G401 (cell line): ENCODE measurements at regions not wholly inside any gene's neighbourhood (a gene's known extent, or its start where the extent isn't known, plus 50 kb on each side); places are given as distances from the start of the nearest gene placed in this dataset.
"Not testable (repeated sequence)": the region's sequence is repeated elsewhere in the genome, so short reads cannot be mapped to it uniquely, and the experiment has no call there.

Experiments used
- DNase-seq: peaks from one replicate; pipeline ENCODE4 v3.0.0-alpha.2; 2015; ENCODE audit warnings: low spot score
- in situ Hi-C: cut with HindIII; loops from 2 replicates; pipeline ENCODE4 v1.10.0; 2016; ENCODE audit warnings: low sequenced_read_pairs, mixed read lengths

DNA sequence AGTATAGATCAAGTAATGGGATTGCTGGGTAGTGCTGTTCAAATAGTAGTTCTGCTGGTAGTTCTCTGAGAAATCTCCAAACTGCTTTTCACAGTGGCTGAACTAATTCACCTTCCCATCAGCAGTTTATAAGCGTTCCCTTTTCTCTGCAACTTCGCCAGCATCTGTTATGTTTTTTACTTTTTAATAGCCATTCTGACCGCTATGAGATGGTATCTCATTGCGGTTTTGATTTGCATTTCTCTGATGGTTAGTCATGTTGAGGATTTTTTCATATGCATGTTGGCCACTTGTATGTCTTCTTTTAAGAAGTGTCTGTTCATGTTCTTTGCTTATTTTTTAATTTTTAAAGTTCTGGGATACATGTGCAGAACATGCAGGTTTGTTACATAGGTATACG is 279.2 kb upstream of the NREP start:
- no peak for DNase-seq
- in situ Hi-C loops = no loop called here

DNA sequence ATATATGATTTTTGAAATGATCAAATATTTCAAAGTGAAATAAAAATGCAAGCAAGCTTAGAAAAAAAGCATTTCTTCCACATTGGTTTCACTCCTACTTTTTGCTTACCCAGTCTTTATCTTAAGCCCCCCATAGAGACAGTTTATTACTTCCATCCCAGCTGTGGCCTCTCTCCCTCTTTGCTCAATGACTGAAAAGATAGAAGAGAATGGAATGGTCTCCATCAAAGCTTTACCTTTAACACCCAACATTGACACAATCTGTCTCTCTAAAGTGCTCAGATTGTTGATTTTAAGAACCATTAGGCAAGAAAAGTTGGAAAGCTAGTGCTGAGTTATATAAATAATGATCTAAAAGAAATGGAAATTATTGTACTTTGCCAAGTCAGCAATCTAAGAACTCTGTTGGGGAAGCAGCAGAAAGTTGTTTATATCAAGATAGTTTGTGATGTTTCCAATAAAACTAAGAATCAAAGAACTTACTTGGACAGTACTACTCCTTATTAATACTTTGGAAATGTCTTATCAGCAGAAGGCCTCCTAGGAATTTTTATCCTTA is 277.5 kb upstream of the NREP start:
- DNase-seq = no peak
- in situ Hi-C loops = no loop called here

DNA sequence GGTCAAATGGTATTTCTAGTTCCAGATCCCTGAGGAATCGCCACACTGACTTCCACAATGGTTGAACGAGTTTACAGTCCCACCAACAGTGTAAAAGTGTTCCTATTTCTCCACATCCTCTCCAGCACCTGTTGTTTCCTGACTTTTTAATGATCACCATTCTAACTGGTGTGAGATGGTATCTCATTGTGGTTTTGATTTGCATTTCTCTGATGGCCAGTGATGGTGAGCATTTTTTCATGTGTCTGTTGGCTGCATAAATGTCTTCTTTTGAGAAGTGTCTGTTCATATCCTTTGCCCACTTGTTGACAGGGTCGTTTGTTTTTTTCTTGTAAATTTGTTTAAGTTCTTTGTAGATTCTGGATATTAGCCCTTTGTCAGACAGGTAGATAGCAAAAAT is 269.9 kb upstream of the NREP start:
- in situ Hi-C loops, DNase-seq: not testable (repeated sequence)

DNA sequence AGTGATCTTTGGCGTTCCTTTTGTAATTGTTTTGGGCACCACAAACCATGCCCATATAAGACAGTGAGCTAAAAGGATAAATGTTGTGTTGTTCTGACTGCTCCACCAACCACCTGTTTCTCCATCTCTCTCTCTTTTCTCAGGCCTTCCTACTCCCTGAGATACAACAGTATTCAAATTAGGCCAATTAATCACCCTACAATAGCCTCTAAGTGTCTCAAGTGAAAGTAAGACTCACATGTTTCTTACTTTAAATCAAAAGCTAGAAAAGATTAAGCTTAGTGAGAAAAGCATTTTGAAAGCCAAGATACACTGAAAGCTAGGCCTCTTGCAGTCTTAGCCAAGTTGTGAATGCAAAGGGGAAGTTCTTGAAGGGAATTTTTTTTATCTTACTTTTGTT is 268.8 kb upstream of the NREP start:
- DNase-seq = no peak
- in situ Hi-C loops = no loop called here

DNA sequence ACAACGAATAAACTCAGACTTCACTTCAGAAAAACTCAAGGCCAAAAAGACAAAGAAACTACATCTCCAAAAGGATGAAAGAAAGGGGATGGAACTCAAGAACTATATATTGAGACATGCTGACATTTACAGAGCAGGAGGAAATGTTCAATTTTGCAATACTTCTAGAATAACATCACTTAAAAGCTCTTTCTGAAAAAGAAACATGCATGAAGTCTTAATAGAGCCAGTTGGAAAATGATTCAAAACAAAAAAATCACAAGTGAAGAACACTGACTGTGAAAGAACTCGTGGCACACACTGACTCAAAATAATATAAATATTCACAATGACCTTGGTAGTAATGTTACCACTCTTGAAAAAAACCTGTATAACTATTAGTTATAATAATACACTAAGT is 267.8 kb upstream of the NREP start:
- in situ Hi-C loops = no loop called here

DNA sequence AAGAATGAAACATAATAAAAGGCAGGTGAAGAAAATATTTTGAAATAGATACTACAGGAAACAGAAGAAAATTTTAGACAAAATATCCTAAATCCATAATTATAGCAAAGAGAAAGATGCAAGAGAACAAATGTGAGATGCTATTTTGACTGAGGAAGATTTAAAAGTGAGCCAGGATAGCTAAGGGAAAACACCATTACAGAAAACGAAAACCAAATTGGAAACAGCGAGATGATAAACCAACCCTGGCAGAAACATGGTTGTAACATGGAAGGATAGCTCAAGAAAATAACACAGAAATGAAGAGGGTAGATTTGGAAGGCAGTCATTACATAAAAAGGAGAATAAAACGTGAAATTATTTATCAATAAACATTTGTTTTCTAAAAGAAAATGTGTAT is 267.2 kb upstream of the NREP start:
- in situ Hi-C loops = no loop called here
- DNase-seq = no peak

More for the DNA sequence above, 267.8 kb upstream of the NREP start:
- DNase-seq = no peak

DNA sequence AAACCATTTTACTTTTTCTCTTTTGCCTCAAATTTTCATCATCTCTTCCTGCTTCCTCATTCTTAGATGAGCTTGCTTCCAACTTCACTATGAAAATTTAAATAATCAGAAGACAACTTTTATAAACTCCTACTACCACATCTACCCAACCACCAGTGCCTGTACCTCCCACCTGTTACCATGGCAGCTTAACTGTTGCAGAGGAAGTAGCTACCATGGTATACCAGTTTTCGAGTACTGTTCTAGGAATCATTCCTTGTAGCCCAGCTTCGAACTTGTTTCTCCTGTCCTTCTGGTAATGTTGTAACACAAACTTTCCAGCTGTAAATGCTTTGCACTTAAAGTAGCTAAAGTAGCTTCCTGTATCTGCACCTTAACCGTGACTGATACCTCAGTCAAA is 266.8 kb upstream of the NREP start:
- no peak for DNase-seq
- in situ Hi-C loops = no loop called here

DNA sequence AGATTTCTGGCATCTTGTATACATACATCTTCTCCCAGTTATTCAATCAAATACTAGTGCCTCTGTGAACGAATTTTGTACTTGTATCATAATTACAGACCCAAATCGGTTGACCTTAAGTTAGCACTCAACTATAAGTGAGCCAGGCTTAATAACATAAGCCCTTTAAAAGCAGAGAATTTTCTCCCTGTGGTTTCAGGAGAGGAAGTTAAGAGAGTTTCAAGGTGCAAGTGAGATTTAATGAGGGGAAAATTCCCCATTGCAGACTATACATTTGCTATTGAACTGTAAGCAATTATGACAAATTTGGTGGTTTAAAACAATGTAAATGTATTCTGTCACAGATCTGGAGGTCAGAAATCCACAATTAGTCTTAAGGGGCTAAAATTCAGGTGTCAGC is 261.9 kb upstream of the NREP start:
- in situ Hi-C loops = no loop called here
- DNase-seq = no peak

DNA sequence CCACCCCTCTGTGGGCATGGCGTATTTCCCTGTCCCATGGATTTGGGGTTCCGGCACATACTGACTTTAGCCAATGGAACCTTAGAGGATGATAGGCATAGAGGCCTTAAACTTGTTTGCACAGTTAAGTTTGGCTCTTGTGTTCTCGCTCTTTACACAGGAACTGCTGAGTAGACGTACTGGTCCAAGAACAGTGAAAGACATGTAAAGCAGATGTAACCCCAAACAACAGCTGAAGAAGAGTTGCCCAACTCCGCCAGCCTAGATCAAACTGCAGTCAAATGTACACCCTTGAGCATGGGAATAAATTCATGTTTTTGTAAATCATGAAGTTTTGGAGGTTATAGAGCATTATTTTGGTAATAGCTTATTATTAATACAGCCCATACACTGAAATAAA is 260.0 kb upstream of the NREP start:
- no peak for DNase-seq
- in situ Hi-C loops = no loop called here

DNA sequence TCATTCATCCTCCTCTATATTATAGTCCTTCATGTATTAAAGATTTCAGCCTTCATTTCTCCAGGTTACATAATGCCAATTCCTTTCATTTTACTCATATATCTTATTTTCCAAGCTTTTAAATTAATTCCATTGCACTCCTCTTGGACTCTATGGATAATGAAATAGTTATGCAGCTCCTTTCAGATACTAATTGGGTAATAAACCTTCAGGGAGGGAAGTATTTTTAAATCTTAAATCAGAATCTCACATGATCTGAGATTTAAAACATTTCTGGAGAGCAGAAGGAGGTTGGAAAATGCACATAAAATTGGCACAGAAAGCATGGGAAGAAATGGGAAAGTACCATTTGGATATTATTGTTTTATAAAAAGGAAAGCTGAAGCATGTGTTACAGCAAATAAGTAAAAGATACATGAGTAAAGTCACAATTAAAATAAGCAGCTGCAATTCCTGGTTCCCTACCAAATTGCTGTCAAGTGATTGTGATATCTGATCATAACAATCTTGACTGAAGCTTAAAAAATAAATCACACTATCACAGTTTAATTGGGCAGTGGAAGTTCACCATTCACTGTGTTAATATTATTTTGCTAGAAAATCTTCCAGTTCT is 257.9 kb upstream of the NREP start:
- DNase-seq = no peak
- in situ Hi-C loops = no loop called here

DNA sequence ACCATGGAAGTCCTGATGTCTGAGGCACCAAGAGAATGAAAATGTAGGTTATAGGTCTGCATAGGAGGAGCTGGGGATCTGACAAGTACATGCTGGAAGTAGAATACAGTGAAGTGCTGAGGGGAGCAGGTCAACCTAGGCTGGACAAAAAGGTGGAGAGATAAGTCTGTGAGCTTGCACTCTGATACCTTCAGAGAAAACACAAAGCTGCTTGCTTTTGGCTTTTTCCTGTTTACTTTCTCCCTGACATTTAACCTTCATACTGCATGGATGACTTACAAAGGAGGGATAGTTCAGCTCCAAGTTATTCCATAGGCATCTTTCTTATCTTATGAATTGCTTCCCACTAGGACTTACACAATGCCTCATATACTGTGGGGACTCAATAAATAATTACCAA is 256.7 kb upstream of the NREP start:
- no peak for DNase-seq
- in situ Hi-C loops = no loop called here

DNA sequence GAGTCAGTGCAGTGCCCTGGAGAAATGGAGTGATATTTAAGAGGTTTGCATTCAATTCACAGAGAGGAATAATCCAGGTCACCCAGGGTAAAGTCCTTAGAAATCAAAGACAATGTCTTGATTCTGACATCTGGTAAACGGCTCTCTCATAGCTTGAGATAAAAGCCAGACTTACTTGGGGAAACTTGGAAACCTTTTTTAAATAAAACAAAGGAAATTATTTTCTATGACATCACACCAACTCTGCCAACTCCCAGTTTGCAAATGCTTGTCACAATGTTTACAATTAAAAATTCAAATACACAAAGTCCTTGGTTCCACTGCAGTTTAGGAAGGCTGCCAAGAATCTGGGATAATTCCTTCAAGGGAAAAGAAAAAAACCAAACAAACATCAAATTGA is 255.1 kb upstream of the NREP start:
- in situ Hi-C loops = no loop called here
- no peak for DNase-seq

DNA sequence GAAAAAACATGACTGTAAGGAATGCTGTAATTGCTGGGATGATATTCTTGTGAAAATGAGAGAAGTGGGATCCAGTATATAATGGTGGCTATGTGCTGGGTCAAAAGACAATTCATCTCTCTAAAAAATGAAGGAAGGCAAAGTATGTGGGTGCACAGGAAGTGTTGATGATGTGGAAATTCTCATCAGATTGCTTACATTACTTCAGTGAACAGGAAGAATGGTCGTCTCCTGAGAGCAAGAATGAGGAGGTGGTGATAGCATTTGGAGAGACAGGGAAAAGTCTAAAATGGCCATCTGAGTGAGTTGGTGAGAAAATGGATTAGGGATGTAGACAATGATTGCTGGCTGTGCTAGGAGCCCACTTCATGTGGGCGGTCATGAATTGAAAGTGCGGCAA is 253.5 kb upstream of the NREP start:
- in situ Hi-C loops = no loop called here
- DNase-seq = no peak

DNA sequence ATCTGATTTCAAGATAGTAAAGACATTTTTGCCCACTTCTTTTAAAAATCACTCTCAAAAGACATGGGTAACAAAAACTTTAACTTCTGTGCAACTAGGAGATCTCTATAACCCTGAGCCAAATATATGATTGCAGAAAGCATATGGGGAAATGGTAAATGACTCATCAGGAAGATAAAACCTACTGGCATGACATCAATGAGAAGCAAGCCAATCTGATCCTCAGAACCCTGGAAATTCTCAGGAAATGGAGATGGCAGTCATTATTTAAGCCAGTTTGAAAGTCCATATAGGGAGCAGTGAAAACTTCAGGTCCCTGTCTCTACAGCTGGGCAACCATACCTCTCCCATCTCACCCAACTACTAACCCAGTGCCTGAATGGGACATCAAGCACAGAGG is 249.7 kb upstream of the NREP start:
- no peak for DNase-seq
- in situ Hi-C loops = no loop called here

DNA sequence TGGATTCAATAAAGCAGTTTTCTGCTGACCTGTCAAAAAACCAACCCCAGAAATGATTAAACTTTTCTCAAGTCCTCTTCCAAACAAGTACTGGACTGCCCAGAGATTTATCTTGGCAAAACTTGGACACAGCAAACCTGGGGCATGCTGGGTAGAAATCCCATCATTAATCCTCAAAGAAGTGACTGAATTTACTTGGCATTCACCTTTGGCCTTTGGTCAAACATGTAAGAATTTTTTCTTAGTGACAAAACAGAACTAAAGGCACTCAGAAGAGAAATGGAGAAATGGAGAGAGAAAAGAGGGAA is 248.6 kb upstream of the NREP start:
- no peak for DNase-seq
- in situ Hi-C loops = no loop called here

DNA sequence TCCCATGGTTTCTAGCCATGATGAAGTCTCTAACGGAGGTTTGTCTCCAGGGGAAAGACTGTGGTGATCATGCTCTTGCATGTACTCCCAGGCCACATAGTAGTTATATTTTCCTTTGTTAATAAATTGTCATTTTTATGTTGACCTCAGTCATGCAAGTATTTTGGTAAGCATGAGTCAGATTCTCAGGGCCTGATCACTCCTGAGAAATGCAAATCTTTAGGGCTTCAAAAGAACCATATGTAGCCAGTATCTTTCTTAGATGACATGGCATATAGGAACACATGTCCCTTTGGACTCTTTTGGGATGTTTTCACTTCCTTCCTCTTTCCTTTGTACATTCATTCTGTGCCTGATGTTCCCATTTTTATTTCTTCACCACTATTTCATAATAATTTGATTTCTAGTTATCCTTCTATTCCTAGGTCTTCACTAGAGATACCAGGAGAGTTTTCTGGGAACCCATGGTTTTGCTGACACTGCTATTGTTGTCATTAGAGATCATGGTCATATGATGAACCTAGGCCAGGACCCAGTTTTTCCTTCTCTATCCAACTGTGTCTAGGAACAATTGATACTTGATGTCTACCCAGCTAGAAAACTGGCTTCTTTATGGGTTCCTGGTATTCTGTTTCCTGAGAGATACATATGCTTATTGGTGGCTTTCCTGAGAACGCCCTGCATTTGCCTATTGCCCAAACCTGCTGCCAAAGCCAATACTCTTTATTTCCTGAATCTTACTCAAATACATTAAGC is 248.1 kb upstream of the NREP start:
- no peak for DNase-seq
- in situ Hi-C loops = no loop called here

DNA sequence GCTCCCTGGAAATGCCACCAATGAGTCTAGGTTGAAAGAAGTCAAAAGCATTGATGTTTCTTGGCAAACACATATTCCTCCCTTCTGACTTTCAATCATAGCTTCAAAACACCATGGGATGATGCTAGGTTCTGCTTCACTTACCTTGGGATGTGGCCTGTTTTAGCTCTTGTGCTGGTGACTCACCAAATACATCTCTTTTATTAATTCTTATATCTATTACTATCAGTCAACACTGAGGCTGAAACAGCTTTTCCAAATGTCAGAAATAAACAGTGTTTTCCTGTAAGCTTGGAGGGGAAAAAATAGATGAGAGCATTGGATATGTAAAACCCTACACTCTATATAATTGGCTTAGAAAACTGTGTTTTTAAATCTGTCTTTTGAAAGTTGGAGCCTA is 245.4 kb upstream of the NREP start:
- in situ Hi-C loops = no loop called here
- no peak for DNase-seq

DNA sequence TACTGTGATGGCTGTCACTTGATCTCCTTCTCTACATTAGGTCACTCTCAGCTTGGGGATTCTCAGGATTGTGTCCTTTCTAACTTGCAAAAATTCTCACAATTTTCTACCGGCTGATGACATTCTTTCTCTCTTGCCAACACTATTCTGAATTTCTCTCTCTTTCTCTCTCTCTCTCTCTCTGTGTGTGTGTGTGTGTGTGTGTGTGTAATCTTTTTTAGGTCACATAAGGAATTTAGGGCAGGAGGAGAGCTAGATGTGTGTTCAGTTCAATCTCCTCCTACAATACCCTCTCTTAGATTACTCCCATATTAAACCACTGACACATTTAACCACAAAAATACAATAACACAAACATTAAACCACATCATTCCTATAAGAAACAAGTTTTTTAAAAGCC is 242.3 kb upstream of the NREP start:
- in situ Hi-C loops = no loop called here

DNA sequence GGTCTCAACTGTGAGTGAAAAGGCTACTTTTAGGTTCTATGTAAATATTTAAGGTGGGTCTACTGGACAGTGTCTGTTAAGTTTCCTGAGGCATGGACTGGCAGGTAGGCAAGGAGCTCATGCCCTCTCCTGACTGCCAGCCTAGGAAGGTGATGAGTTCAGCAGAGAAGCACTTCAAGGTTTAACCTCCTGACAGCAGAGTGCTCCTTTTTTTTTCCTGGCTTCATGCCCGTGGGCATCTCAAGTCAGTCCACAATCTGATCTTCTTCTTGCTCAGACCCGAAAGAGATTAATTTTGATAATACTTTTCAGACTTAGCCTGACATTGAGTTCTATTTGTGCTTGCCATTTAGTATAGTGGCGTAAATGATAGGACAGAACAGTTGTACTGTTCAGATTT is 241.9 kb upstream of the NREP start:
- DNase-seq = peak; percentile 22
- in situ Hi-C loops = no loop called here

More for the DNA sequence above, 242.3 kb upstream of the NREP start:
- DNase-seq = no peak

DNA sequence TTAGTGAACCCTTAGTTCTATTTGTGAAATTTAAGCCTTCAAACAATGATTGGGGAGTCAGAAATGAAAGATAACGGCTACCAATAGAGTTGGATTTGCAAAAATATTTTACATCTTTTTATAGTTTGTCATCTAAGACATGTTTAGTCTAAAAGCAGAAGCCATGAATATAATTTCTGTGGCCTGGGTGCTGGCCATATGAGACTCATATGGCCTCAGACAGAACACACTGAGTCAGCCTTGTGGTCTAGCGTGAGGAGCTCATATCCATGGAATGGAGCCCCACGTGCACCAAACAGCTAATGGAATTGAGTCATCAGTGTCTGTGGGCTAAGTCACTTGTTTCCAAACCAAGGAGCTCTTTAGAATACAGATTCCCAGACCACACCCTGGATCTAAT is 240.7 kb upstream of the NREP start:
- in situ Hi-C loops = no loop called here
- DNase-seq = no peak

DNA sequence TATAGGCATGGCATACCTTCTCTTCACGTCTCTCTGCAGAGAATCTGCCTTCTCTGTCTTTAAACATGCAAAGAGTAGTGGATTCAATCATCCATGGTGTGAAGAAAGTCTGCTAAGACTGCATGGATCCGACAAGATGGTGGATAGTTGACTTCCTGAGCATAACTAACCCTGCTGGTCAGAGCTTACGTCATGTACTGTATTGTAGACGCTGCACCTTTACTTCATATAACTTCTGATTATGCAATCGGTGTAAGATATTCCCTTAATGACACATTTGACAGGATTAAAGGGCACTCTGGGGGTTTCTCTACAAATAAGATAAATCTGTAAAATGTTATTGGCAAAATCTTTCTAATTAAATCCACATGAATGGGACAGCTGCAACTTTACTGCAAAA is 240.3 kb upstream of the NREP start:
- in situ Hi-C loops = no loop called here
- DNase-seq = no peak
